CD14-positive monocyte (primary cell): ENCODE measurements at regions not wholly inside any gene's neighbourhood (a gene's known extent, or its start where the extent isn't known, plus 50 kb on each side); places are given as distances from the start of the nearest gene placed in this dataset.

Experiments used
- DNase-seq, 3 donors: peaks; one replicate each; pipeline ENCODE4 v3.0.0-alpha.2; 2011 to 2022
- H2AFZ ChIP-seq: 2 replicates; pipeline ENCODE4 v1.6.0; 2012; ENCODE audit warnings: mild to moderate bottlenecking, low read depth, low read length, inconsistent platforms; ENCODE audit not compliant: insufficient read depth, poor library complexity, severe bottlenecking
- H3K27ac ChIP-seq, 2 donors: 1 replicate in 1 of 2; 2 replicates in 1 of 2; pipeline ENCODE4 v1.5.1; 2012 to 2013; ENCODE audit warnings: low read length in 2 of 2, control low read depth in 1 of 2, inconsistent platforms in 1 of 2, low read depth in 1 of 2, mild to moderate bottlenecking in 1 of 2
- H3K27me3 ChIP-seq, 2 donors: one replicate each; pipeline versions ENCODE4 v1.6.0 to v1.6.1; 2011 to 2013; ENCODE audit warnings: low read length in 2 of 2; ENCODE audit not compliant: control insufficient read depth in 2 of 2, insufficient read depth in 2 of 2
- H3K36me3 ChIP-seq, 2 donors: replicated peaks in 1 of 2; 1 replicate in 1 of 2; 2 replicates in 1 of 2; pipeline versions ENCODE4 v1.5.1 to v1.6.1; 2012 to 2013; ENCODE audit warnings: low read length in 2 of 2, control low read depth in 1 of 2, inconsistent platforms in 1 of 2, mild to moderate bottlenecking in 1 of 2; ENCODE audit not compliant: insufficient read depth in 2 of 2, control insufficient read depth in 1 of 2
- H3K4me1 ChIP-seq, 2 donors: 1 replicate in 1 of 2; 2 replicates in 1 of 2; pipeline versions ENCODE4 v1.5.1 to v1.6.1; 2012 to 2013; ENCODE audit warnings: low read length in 2 of 2, control low read depth in 1 of 2, inconsistent platforms in 1 of 2, mild to moderate bottlenecking in 1 of 2, moderate library complexity in 1 of 2; ENCODE audit not compliant: insufficient read depth in 2 of 2, control insufficient read depth in 1 of 2
- H3K4me2 ChIP-seq: replicated peaks from 2 replicates; pipeline ENCODE3; 2012; ENCODE audit warnings: low read length, moderate library complexity, mild to moderate bottlenecking; ENCODE audit not compliant: poor library complexity, severe bottlenecking; ENCODE audit errors: extremely low read depth
- H3K4me3 ChIP-seq, 3 experiments: fragments of 200-600 bp in 1 of 3; sonication (generic) in 1 of 3; replicated peaks in 1 of 3; 1 replicate in 2 of 3; 2 replicates in 1 of 3; pipeline ENCODE4 v1.5.1; 2011 to 2013; ENCODE audit warnings: low read length in 3 of 3, mild to moderate bottlenecking in 3 of 3, control low read depth in 2 of 3, low read depth in 2 of 3, inconsistent platforms in 1 of 3, moderate library complexity in 1 of 3
- H3K79me2 ChIP-seq: 2 replicates; pipeline ENCODE4 v1.6.0; 2012; ENCODE audit warnings: mild to moderate bottlenecking, control low read depth, inconsistent platforms, low read length, moderate library complexity; ENCODE audit not compliant: insufficient read depth
- H3K9ac ChIP-seq: 2 replicates; pipeline ENCODE4 v1.6.0; 2017; ENCODE audit warnings: low read length, mild to moderate bottlenecking; ENCODE audit not compliant: insufficient read depth, poor library complexity, severe bottlenecking
- H3K9me3 ChIP-seq, 2 donors: replicated peaks in 1 of 2; 1 replicate in 1 of 2; 2 replicates in 1 of 2; pipeline versions ENCODE4 v1.5.1 to v1.6.1; 2012 to 2013; ENCODE audit warnings: low read length in 2 of 2, control low read depth in 1 of 2; ENCODE audit not compliant: control insufficient read depth in 1 of 2, insufficient read depth in 1 of 2
- H4K20me1 ChIP-seq: 2 replicates; pipeline ENCODE4 v1.6.0; 2012; ENCODE audit warnings: mild to moderate bottlenecking, low read length, control low read depth, moderate library complexity; ENCODE audit not compliant: insufficient read depth
- H3K27ac Mint-ChIP-seq, 7 donors: one replicate each; pipeline ENCODE4 v1.8.0; 2020; ENCODE audit warnings: mild to moderate bottlenecking in 7 of 7, mixed read lengths in 7 of 7, moderate library complexity in 6 of 7, inconsistent platforms in 2 of 7
- H3K27me3 Mint-ChIP-seq, 3 donors: one replicate each; pipeline ENCODE4 v1.8.0; 2021 to 2022; ENCODE audit warnings: low read depth in 3 of 3, mild to moderate bottlenecking in 3 of 3, mixed read lengths in 3 of 3, moderate library complexity in 3 of 3, inconsistent platforms in 1 of 3
- H3K36me3 Mint-ChIP-seq, 2 donors: one replicate each; pipeline ENCODE4 v1.8.0; 2020; ENCODE audit warnings: mixed read lengths in 2 of 2, inconsistent platforms in 1 of 2, mild to moderate bottlenecking in 1 of 2
- H3K4me1 Mint-ChIP-seq: one replicate; pipeline ENCODE4 v1.8.0; 2020; ENCODE audit warnings: mild to moderate bottlenecking, mixed read lengths
- H3K4me3 Mint-ChIP-seq, 2 donors: one replicate each; pipeline ENCODE4 v1.8.0; 2020; ENCODE audit warnings: mild to moderate bottlenecking in 2 of 2, mixed read lengths in 2 of 2, moderate library complexity in 1 of 2
- H3K9me3 Mint-ChIP-seq, 7 donors: one replicate each; pipeline ENCODE4 v1.8.0; 2020 to 2022; ENCODE audit warnings: mixed read lengths in 7 of 7, mild to moderate bottlenecking in 6 of 7, moderate library complexity in 6 of 7, inconsistent platforms in 2 of 7
- CTCF ChIP-seq: fragments of 200-600 bp; IDR thresholded peaks from one replicate; pipeline ENCODE4 v1.8.0; 2022; ENCODE audit warnings: antibody characterized with exemption, mild to moderate bottlenecking
- WGBS: methylation state at CpG from one replicate; pipeline ENCODE4 v1.1.5; 2013; ENCODE audit warnings: missing lambda C conversion rate; ENCODE audit not compliant: insufficient coverage; 5-methylcytosine and 5-hydroxymethylcytosine counted together
- intact Hi-C, 2 donors: fragments of 100-400 bp; cut with micrococcal nuclease; formaldehyde crosslinking; loops; one replicate each; pipeline versions ENCODE4 v1.15.0 to v1.15.1; 2023

- peaks cover 0 to 2% (median 1%) of the 10 kb centered on the region in 3 donors for H3K27me3 Mint-ChIP-seq
These were observed 1252.8 kb downstream of the EFNB2 start for GRCh38 chr13:105282406-105283285.

GRCh38 chr13:105278943-105279381, 1256.5 kb downstream of the EFNB2 start:
- Histone ChIP-seq H3K79me2 (no peaks in the 10 kb centered on the region), H3K9ac (no peak overlapping the region), H3K9me3 (no peaks in the 10 kb centered on the region), H2AFZ (no peak overlapping the region), H3K4me2 (no peak overlapping the region), H4K20me1 (no peaks in the 10 kb centered on the region), H3K36me3 (no peaks in the 10 kb centered on the region), H3K27ac (no peak overlapping the region), H3K27me3 (no peaks in the 10 kb centered on the region), H3K4me1 (no peaks in the 10 kb centered on the region), H3K4me3 (no peak overlapping the region)
- H3K9me3 Mint-ChIP-seq, result peaks cover 0 to 7% (median 3%) of the 10 kb centered on the region in 7 donors
- peaks cover 0 to 1% (median under 1%) of the 10 kb centered on the region in 3 donors for H3K27me3 Mint-ChIP-seq
- H3K4me1 Mint-ChIP-seq, result no peaks in the 10 kb centered on the region
- intact Hi-C loops, result no loop called here
- WGBS, result 85% methylated on average over 1 of the region's 4 CpGs
- H3K27ac Mint-ChIP-seq, result no peak overlapping the region
- no peak overlapping the region for H3K4me3 Mint-ChIP-seq
- TF ChIP-seq CTCF, result no peak
- no peaks in the 10 kb centered on the region for H3K36me3 Mint-ChIP-seq
- DNase-seq, result no peak

More at GRCh38 chr13:105282406-105283285, 1252.8 kb downstream of the EFNB2 start:
- TF ChIP-seq CTCF, result no peak
- intact Hi-C loops, result no loop called here
- no peak overlapping the region for H3K4me3 ChIP-seq
- no peaks in the 10 kb centered on the region for H3K27me3 ChIP-seq
- WGBS, result 94% methylated on average over 7 of the region's 14 CpGs
- no peak for DNase-seq
- no peaks in the 10 kb centered on the region for H4K20me1 ChIP-seq
- Mint-ChIP-seq H3K36me3 (no peaks in the 10 kb centered on the region), H3K27ac (no peak overlapping the region), H3K9me3 (peaks cover 0 to 7% (median 3%) of the 10 kb centered on the region in 7 donors), H3K4me3 (no peak overlapping the region), H3K4me1 (no peaks in the 10 kb centered on the region)
- H2AFZ ChIP-seq, result no peak overlapping the region
- H3K36me3 ChIP-seq, result no peaks in the 10 kb centered on the region
- no peak overlapping the region for H3K4me2 ChIP-seq
- no peaks in the 10 kb centered on the region for H3K79me2 ChIP-seq
- H3K27ac ChIP-seq, result no peak overlapping the region
- peaks cover 0 to 3% of the 10 kb centered on the region in 2 donors for H3K9me3 ChIP-seq
- H3K9ac ChIP-seq, result no peak overlapping the region
- no peaks in the 10 kb centered on the region for H3K4me1 ChIP-seq
